Adrenal gland (tissue), 9 donors: ENCODE measurements at regions not wholly inside any gene's neighbourhood (a gene's known extent, or its start where the extent isn't known, plus 50 kb on each side); places are given as distances from the start of the nearest gene placed in this dataset.
A peak's percentile ranks its signal among the peaks of the same experiment; 100 is the strongest.

Experiments
- DNase-seq, 7 donors: peaks; one replicate each; pipeline ENCODE4 v3.0.0-alpha.2; 2019 to 2020
- H3K27ac ChIP-seq, 5 donors: fragments of 200-600 bp; sonication (generic) in 4 of 5; 1 replicate in 3 of 5; 2 replicates in 2 of 5; pipeline versions ENCODE4 v1.5.1 to v1.8.0; 2016 to 2020; ENCODE audit warnings: mild to moderate bottlenecking in 1 of 5
- H3K27me3 ChIP-seq: fragments of 200-600 bp; 2 replicates; pipeline ENCODE4 v1.8.0; 2021
- H3K36me3 ChIP-seq, 2 donors: fragments of 200-600 bp; replicated peaks in 1 of 2; 1 replicate in 1 of 2; 2 replicates in 1 of 2; pipeline versions ENCODE4 v1.5.1 to v1.8.0; 2018 to 2022
- H3K4me1 ChIP-seq, 2 donors: fragments of 200-600 bp; replicated peaks in 1 of 2; 1 replicate in 1 of 2; 2 replicates in 1 of 2; pipeline versions ENCODE4 v1.5.1 to v1.8.0; 2018 to 2021
- H3K4me3 ChIP-seq, 4 donors: fragments of 200-600 bp; sonication (generic) in 3 of 4; one replicate each; pipeline ENCODE4 v1.5.1; 2016 to 2018
- H3K9me3 ChIP-seq, 3 donors: fragments of 200-600 bp; sonication (generic) in 1 of 3; replicated peaks in 1 of 3; 1 replicate in 2 of 3; 2 replicates in 1 of 3; pipeline versions ENCODE4 v1.5.1 to v1.8.0; 2016 to 2021
- POLR2A ChIP-seq, 2 donors: fragments of 450-650 bp; IDR thresholded peaks; one replicate each; pipeline ENCODE4 v1.6.1; 2017; ENCODE audit warnings: antibody characterized with exemption in 2 of 2, mild to moderate bottlenecking in 2 of 2, moderate library complexity in 1 of 2
- WGBS, 4 donors: extraction: QIAGEN DNeasy Blood & Tissue Kit in 2 of 4; methylation state at CpG; one replicate each; pipeline versions ENCODE4 v1.1.5 to v1.1.7; 2013 to 2017; 5-methylcytosine and 5-hydroxymethylcytosine counted together
- intact Hi-C, 2 donors: fragments of 100-400 bp; cut with DNase I; formaldehyde crosslinking; loops; one replicate each; pipeline versions ENCODE4 v1.14.1 to v1.15.0; 2022 to 2023
- TF ChIP-seq, protein P1 (sequence below), 6 experiments: fragments of 450-650 bp in 4 of 6; fragments of 200-600 bp in 2 of 6; sonication (generic) in 1 of 6; IDR thresholded peaks; 1 replicate in 5 of 6; 2 replicates in 1 of 6; pipeline versions ENCODE4 v1.5.1 to v1.8.0; 2016 to 2021; ENCODE audit warnings: antibody characterized with exemption in 6 of 6, mild to moderate bottlenecking in 2 of 6, moderate library complexity in 1 of 6
- donor health status: healthy with polysubstance abuse.
- donor health status: Bipolar disorder and iron deficiency.
- donor health status: DM: yes; HTN: yes; CAD: no.
- donor health status: DM: no; HTN: no; CAD: no.
- donor health status: DM: no; HTN: no; CAD: no.

DNA sequence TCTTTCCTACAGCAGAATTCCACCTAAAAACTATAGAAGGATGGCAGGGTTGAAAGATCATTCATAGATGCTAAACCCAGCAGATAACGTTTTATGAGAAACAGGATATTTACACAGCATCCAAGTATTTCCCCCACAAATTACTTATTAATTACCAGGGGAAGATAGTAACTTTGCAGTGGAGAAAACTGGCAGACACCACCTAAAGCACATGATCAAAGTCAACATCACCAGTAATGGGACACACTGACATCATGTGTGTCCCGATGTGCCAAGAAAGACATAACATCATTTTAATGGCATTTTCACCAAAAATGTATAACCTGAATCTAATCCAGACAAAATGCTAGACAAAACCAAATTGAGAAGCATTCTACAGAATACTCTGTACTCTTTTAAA is 220.4 kb upstream of the THBS1 start:
- H3K27ac ChIP-seq, result no peak overlapping the region
- no peak for DNase-seq
- H3K27me3 ChIP-seq, result no peaks in the 10 kb centered on the region
- H3K4me1 ChIP-seq, result peaks cover 0 to 17% of the 10 kb centered on the region in 2 donors
- intact Hi-C loops, result no loop called here
- H3K4me3 ChIP-seq, result no peak overlapping the region
- WGBS, 4 donors, result 73 to 90% (median 82%) methylated on average over 2 of the region's 2 CpGs
- H3K36me3 ChIP-seq, result no peaks in the 10 kb centered on the region
- TF ChIP-seq, protein P1, sequence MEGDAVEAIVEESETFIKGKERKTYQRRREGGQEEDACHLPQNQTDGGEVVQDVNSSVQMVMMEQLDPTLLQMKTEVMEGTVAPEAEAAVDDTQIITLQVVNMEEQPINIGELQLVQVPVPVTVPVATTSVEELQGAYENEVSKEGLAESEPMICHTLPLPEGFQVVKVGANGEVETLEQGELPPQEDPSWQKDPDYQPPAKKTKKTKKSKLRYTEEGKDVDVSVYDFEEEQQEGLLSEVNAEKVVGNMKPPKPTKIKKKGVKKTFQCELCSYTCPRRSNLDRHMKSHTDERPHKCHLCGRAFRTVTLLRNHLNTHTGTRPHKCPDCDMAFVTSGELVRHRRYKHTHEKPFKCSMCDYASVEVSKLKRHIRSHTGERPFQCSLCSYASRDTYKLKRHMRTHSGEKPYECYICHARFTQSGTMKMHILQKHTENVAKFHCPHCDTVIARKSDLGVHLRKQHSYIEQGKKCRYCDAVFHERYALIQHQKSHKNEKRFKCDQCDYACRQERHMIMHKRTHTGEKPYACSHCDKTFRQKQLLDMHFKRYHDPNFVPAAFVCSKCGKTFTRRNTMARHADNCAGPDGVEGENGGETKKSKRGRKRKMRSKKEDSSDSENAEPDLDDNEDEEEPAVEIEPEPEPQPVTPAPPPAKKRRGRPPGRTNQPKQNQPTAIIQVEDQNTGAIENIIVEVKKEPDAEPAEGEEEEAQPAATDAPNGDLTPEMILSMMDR (IDR thresholded peaks at IDR 0.05), result no peak
- TF ChIP-seq POLR2A (IDR thresholded peaks at IDR 0.05), result no peak
- H3K9me3 ChIP-seq, result no peaks in the 10 kb centered on the region

DNA sequence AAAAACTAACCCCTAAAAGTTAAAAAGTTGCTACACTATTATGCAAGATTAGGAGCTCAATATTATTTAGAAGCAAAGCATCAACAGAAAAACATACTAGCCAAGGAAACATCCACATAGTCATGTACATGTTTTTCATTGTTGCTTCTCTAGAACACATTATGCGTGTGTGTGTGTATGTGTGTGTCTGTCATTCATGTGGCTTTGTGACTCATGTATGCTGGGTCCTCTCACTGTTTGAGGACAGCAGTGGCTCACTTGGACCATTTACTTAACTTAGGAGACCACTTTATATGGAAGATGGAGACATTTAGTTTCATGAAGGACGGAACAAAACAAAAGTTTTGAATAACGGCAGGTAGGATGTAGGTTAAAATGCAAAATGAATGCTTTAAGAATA is 219.4 kb upstream of the THBS1 start:
- DNase-seq, result no peak
- no peak overlapping the region for H3K4me3 ChIP-seq
- peaks cover 0 to 17% of the 10 kb centered on the region in 2 donors for H3K4me1 ChIP-seq
- intact Hi-C loops, result no loop called here
- no peaks in the 10 kb centered on the region for H3K27me3 ChIP-seq
- H3K27ac ChIP-seq, result no peak overlapping the region
- 92 to 97% (median 94%) methylated on average over 3 of the region's 3 CpGs for WGBS, 4 donors
- TF ChIP-seq, protein P1 (IDR thresholded peaks at IDR 0.05), result no peak
- no peak for TF ChIP-seq POLR2A (IDR thresholded peaks at IDR 0.05)
- no peaks in the 10 kb centered on the region for H3K9me3 ChIP-seq
- H3K36me3 ChIP-seq, result no peaks in the 10 kb centered on the region

DNA sequence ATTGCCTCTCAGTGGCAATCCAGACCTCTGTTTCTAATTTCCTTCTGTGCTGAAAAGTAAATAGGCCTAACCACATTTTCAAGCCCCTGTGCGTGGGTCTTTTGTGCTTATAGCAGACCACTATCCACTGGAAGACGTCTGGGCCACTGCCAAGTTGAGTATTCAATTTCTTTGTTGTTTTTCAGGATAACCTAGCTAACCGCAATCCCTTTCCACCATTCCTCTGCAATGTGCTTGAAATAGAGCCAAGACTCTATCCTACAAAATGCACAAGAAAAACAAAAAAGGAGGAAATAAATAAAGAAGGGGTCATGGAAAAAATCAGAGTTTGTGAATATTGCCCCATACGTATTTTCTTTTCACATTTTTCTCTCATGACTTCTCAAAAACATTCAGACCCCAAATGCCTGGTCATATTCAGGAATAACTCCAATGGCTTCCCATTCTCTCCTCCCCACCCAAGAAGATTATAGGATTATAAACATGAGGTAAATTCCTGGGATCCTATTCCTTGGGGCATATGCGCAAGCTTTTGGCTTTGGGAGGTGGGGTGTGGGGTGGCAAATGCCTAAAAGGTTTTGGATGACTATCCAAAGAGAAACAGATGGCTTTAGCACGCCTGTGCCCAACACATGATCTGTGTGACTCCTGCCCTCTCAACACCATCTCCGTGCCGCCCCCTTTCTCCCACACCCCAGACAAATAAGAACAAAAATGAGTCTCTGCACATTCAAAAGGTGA is 217.9 kb upstream of the THBS1 start:
- TF ChIP-seq, protein P1 (IDR thresholded peaks at IDR 0.05), result no peak
- TF ChIP-seq POLR2A (IDR thresholded peaks at IDR 0.05), result no peak
- Histone ChIP-seq H3K27me3 (no peaks in the 10 kb centered on the region), H3K36me3 (no peaks in the 10 kb centered on the region), H3K4me3 (no peak overlapping the region), H3K4me1 (peaks cover 0 to 9% of the 10 kb centered on the region in 2 donors), H3K9me3 (no peaks in the 10 kb centered on the region), H3K27ac (peak overlapping the region in 1 of 5 donors; percentile 18)
- no peak for DNase-seq
- intact Hi-C loops, result no loop called here
- 82 to 88% (median 84%) methylated on average over 8 of the region's 8 CpGs for whole genome bisulfite sequencing, 4 donors

DNA sequence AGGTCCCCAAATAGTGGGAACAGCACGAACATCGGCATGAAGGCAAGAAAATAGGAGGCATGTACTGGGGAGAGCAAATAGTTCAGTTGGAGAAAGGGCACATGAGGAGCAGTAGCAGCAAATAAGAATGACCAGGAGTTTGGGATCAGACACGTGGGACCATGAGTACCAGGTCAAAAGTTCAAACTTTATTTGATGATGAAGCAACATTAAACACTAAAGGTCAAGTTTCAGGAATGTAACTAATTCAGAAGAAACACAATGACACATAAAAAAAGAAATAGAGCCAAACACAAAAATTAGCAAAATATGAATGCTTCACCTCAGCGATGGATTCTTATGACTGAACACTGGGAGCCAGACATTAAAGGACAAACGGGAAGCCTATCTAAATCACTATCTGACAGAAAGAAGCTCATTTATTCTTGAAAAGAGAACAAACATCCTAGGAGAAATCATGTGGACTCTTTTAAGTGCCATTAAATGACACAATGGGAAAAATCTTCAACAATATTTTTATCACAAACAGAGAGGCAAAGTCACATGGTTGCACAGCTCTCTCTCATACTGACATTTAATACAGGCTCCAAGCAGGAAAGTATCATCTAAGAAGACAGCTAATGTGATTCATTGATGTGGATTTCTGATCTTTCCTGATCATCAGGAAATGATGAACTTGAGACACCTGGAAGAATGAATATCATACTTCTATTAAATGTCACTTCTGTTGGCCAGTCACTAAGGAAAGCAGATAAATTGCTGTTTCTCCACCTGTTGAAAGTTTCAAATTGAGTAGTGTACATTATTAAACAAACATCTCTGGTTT is 216.9 kb upstream of the THBS1 start:
- Histone ChIP-seq H3K27ac (peak overlapping the region in 1 of 5 donors; percentile 35), H3K4me1 (no peaks in the 10 kb centered on the region), H3K4me3 (no peak overlapping the region), H3K9me3 (no peaks in the 10 kb centered on the region), H3K36me3 (no peaks in the 10 kb centered on the region), H3K27me3 (no peaks in the 10 kb centered on the region)
- no peak for TF ChIP-seq POLR2A (IDR thresholded peaks at IDR 0.05)
- TF ChIP-seq, protein P1 (IDR thresholded peaks at IDR 0.05), result no peak
- intact Hi-C loops, result no loop called here
- WGBS, 4 donors, result 49 to 56% (median 55%) methylated on average over 5 of the region's 5 CpGs
- no peak for DNase-seq
